ENCODE measurements at regions not wholly inside any gene's neighbourhood (a gene's known extent, or its start where the extent isn't known, plus 50 kb on each side); places are given as distances from the start of the nearest gene placed in this dataset.
"Not testable (repeated sequence)": the region's sequence is repeated elsewhere in the genome, so short reads cannot be mapped to it uniquely, and the experiment has no call there.

- no peak for DNase-seq (ENCODE audit: low read depth)
Observed at GRCh38 chr16:86347090-86347489, 163.2 kb upstream of the FOXF1 start.

DNA sequence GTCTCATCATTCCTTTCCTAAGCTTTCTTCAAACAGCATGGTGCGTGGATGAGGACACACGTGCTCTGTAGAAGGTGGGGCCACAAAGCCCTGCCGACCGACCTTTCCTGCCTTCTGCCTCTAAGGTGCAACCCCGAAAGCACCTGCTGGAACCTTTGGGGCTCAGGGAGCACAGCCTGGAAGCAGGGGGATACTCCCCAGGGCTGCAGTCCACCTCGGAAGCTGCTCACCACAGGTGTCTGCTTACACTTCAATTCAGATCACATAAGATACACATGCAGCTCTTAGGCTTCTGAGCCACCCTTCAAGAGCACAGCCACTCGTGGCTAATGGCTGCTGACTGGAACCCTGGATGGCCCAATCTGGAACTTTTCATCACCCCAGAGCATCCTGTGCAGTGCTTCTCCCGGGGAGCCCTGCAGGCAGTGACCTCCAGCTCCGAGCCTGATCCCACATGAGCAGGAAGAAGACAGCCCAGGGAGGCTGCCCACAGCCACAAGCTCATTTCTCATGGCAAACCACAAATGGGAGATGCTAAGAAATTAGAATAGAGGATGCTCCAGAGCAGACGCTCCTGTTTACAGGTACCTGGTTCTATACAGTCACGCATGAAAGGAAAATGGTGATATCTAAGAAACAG lies 162.3 kb upstream of the FOXF1 start:
- no peak for DNase-seq (ENCODE audit: low read depth)

DNA sequence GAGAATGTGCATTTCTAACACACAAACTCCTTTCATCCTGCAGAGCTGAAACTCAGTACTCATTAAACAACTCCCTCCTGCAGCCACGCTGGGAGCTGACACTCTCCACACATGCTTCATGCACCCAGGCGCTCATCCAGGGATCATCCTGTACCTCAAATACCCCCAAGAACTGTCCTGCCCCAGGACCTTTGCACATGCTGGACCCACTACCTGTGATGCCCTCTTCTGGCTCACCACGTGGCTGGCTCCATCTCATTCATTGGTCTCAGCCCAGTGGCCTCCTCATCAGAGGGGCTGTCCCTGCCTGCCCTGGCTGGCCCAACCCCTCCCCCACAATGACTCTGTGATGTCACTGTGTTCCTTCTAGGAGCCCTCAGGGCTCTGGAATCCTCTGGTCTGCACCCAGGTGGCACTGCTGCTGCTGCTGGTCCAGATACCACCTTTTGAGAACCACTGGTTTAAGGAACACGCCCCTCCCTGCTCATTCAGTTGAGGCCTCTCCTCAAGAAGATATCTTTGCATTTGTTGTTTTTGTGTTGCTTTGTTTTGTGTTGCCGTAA lies 160.9 kb upstream of the FOXF1 start:
- DNase-seq (ENCODE audit: low read depth): no peak

GRCh38 chr16:86350289-86350688 lies 160.0 kb upstream of the FOXF1 start:
- DNase-seq (ENCODE audit: low read depth): no peak

- DNase-seq (ENCODE audit: low read depth): no peak
Observed at GRCh38 chr16:86351041-86351784, 159.1 kb upstream of the FOXF1 start.

- not testable (repeated sequence) for DNase-seq (ENCODE audit: low read depth)
Observed at GRCh38 chr16:86351785-86352139, 158.6 kb upstream of the FOXF1 start.

DNA sequence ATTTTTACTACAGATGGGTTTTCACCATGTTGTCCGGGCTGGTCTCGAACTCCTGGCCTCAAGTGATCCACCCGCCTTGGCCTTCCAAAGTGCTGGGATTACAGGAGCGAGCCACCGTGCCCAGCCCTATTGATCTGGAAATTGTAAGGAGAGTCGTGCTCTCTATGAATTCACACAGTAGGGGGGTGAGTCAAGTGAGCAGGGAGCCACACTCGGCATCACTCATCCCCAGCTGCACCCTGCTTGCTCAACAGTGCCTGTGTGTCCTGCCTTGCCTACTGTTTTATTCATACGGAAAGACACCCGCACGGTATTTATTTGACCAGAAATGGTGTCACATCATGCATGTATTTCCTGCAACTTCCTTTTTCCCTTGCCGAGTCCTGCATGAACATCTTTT lies 157.2 kb upstream of the FOXF1 start:
- DNase-seq (ENCODE audit: low read depth): no peak

DNA sequence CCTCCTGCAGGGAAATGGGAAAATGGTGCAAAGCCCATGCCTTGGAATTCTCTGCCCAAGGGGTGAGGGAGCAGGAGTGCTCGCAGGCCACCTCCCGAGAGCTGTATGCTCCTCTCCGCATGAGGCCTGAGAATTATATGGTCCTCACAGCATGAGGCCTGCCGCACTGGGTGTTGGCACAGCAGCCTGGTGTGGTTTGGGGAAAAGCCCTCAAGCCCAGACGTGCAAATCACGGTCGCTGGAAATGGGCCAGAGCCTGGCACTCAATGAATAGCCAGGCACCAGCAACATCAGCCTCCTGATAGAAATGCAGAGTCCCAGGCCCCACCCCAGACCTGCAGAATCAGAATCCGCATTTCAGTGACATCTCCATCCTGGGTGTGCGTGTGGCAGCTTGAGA lies 156.4 kb upstream of the FOXF1 start:
- no peak for DNase-seq (ENCODE audit: low read depth)

DNA sequence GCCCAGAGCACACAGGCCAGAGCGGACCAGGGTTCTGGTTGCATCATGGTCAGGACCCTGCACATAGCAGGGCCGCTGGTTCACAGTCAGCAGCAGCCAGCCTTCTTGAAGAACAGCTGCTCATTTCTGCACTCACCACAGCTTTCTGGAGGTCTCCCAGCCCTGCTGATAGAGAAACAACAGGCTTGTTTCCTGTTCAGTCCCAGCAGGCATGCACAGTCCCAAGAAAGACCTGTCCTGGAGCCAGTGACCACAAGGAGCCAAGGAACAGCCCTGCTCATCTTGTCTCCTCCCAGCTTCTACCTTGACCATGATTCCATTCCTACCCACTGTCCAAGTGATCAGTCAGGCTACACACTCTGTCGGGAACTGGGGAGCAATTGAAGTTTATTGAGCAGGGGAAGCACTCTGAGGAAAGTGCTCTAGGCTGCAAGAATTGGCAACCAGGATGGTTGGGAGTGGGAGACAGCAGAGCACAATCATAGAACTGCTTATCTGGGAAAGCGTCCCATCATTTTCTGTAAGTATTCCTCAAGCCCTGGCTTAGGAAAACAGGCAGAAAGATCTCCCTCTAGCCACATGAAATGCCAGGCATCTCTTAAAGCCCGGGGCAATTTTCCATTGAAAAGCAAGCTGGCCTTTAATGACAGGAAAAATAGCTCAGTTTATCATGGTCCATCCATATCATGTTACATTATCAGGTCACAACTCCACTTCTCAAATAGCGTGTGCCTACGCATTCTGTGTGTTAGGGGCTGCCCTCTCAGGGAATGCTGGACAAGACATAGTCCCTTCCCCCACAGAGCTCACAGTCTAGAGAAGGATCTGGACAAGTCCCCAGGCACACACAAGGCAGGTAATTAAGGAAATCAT lies 155.4 kb upstream of the FOXF1 start:
- DNase-seq (ENCODE audit: low read depth): no peak

GRCh38 chr16:86355531-86355930 lies 154.8 kb upstream of the FOXF1 start:
- no peak for DNase-seq (ENCODE audit: low read depth)

GRCh38 chr16:86355951-86356350 lies 154.4 kb upstream of the FOXF1 start:
- DNase-seq (ENCODE audit: low read depth): no peak

- DNase-seq (ENCODE audit: low read depth): no peak
Observed at GRCh38 chr16:86356804-86357203, 153.5 kb upstream of the FOXF1 start.

- no peak for DNase-seq (ENCODE audit: low read depth)
Observed at GRCh38 chr16:86357303-86357702, 153.0 kb upstream of the FOXF1 start.

- DNase-seq (ENCODE audit: low read depth): no peak
Observed at GRCh38 chr16:86357950-86358349, 152.4 kb upstream of the FOXF1 start.

- DNase-seq (ENCODE audit: low read depth): no peak
Observed at GRCh38 chr16:86359571-86359970, 150.8 kb upstream of the FOXF1 start.

- DNase-seq (ENCODE audit: low read depth): no peak
Observed at GRCh38 chr16:86362155-86362849, 148.0 kb upstream of the FOXF1 start.

GRCh38 chr16:86363057-86363490 lies 147.3 kb upstream of the FOXF1 start:
- no peak for DNase-seq (ENCODE audit: low read depth)

GRCh38 chr16:86363836-86364618 lies 146.3 kb upstream of the FOXF1 start:
- no peak for DNase-seq (ENCODE audit: low read depth)

- no peak for DNase-seq (ENCODE audit: low read depth)
Observed at GRCh38 chr16:86364653-86365380, 145.5 kb upstream of the FOXF1 start.

- DNase-seq (ENCODE audit: low read depth): no peak
Observed at GRCh38 chr16:86365513-86366273, 144.6 kb upstream of the FOXF1 start.

Data from activated gamma-delta T cell treated with anti-CD3 and anti-CD28 coated beads, Interleukin-2, amount 50 U/mL, for 16 hours (primary cell).